Natural killer cell (primary cell): ENCODE measurements at regions not wholly inside any gene's neighbourhood (a gene's known extent, or its start where the extent isn't known, plus 50 kb on each side); places are given as distances from the start of the nearest gene placed in this dataset.

Experiments
- ATAC-seq, 3 donors: fragments of 150-1000 bp in 2 of 3; fragments of 200-7000 bp in 1 of 3; cut with Tn5 transposase; 1 replicate in 1 of 3; 2 replicates in 2 of 3; pipeline ENCODE4 v1.10.0; 2021; ENCODE audit warnings: mild to moderate bottlenecking in 2 of 3, moderate library complexity in 2 of 3
- DNase-seq, 2 donors: peaks; one replicate each; pipeline versions ENCODE4 v3.0.0 to v3.0.0-alpha.2; 2013 to 2021; ENCODE audit warnings: mixed read lengths in 1 of 2
- H3K27ac ChIP-seq: one replicate; pipeline ENCODE4 v1.5.1; 2013; ENCODE audit warnings: mild to moderate bottlenecking, low read length
- H3K27me3 ChIP-seq: one replicate; pipeline ENCODE4 v1.6.1; 2013; ENCODE audit warnings: low read length; ENCODE audit not compliant: control insufficient read depth, insufficient read depth
- H3K36me3 ChIP-seq: one replicate; pipeline ENCODE4 v1.6.1; 2013; ENCODE audit warnings: low read length; ENCODE audit not compliant: control insufficient read depth, insufficient read depth
- H3K4me1 ChIP-seq: one replicate; pipeline ENCODE4 v1.6.1; 2013; ENCODE audit warnings: low read length; ENCODE audit not compliant: control insufficient read depth, insufficient read depth
- H3K4me3 ChIP-seq: one replicate; pipeline ENCODE4 v1.5.1; 2013; ENCODE audit warnings: low read length
- H3K9me3 ChIP-seq: one replicate; pipeline ENCODE4 v1.6.1; 2013; ENCODE audit warnings: low read length; ENCODE audit not compliant: control insufficient read depth, insufficient read depth
- H3K27ac Mint-ChIP-seq, 2 donors: one replicate each; pipeline ENCODE4 v1.8.0; 2022; ENCODE audit warnings: mild to moderate bottlenecking in 2 of 2, mixed read lengths in 2 of 2, moderate library complexity in 1 of 2
- H3K27me3 Mint-ChIP-seq, 2 donors: one replicate each; pipeline ENCODE4 v1.8.0; 2022; ENCODE audit warnings: low read depth in 2 of 2, mixed read lengths in 2 of 2
- H3K36me3 Mint-ChIP-seq: one replicate; pipeline ENCODE4 v1.8.0; 2022; ENCODE audit warnings: mixed read lengths
- H3K4me1 Mint-ChIP-seq, 2 donors: one replicate each; pipeline ENCODE4 v1.8.0; 2022; ENCODE audit warnings: mixed read lengths in 2 of 2
- H3K4me3 Mint-ChIP-seq: one replicate; pipeline ENCODE4 v1.8.0; 2022; ENCODE audit warnings: mild to moderate bottlenecking, moderate library complexity, mixed read lengths
- H3K9me3 Mint-ChIP-seq, 2 donors: one replicate each; pipeline ENCODE4 v1.8.0; 2022; ENCODE audit warnings: mixed read lengths in 2 of 2
- WGBS: methylation state at CpG from one replicate; pipeline ENCODE4 v1.1.7; 2013; ENCODE audit warnings: missing lambda C conversion rate; ENCODE audit not compliant: insufficient coverage; 5-methylcytosine and 5-hydroxymethylcytosine counted together
- intact Hi-C: fragments of 100-400 bp; cut with micrococcal nuclease; formaldehyde crosslinking; loops from one replicate; pipeline ENCODE4 v1.14.2; 2022
- TF ChIP-seq, protein P1 (sequence below): fragments of 200-600 bp; IDR thresholded peaks from one replicate; pipeline ENCODE4 v1.8.0; 2022; ENCODE audit warnings: antibody characterized with exemption

DNA sequence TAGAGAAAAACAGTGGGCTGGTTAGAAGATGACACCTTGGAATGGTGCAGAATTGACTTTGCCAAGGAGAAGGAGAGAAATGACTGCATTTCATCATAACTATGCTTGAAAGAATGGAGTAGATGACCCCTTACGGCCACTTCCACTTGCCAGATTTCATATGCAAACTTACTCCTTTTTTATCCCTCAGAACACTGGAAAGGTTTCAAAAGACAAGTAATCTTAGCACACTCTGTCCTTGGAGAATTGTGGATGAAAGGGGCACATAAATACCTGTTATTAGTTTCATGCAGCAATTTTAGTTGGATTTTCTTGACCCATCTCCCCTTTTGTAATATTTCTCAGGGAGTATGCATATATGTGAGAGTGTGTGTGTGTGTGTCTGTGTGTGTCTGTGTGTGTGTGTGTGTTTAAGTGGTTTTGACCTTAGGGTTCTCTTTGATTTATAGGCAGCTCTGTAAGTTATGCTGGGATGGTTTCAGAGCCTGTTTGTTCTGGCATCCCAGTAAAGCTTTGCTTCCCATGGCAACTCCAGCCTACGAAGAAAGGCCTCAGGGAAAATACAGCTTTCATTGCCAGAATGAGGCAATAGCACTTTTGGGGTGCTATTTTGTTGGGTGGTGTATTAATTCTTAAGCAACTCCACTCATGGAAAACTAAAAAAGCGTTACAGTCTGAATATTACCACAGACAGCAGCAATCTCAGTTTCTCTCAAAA is 122.2 kb upstream of the TP63 start:
- H3K27ac ChIP-seq: no peak overlapping the region
- H3K9me3 ChIP-seq: no peaks in the 10 kb centered on the region
- Mint-ChIP-seq H3K4me3 (no peak overlapping the region), H3K27me3 (no peaks in the 10 kb centered on the region), H3K9me3 (peaks cover 2 to 5% of the 10 kb centered on the region in 2 donors), H3K27ac (no peak overlapping the region), H3K36me3 (no peaks in the 10 kb centered on the region), H3K4me1 (no peaks in the 10 kb centered on the region)
- TF ChIP-seq, protein P1, sequence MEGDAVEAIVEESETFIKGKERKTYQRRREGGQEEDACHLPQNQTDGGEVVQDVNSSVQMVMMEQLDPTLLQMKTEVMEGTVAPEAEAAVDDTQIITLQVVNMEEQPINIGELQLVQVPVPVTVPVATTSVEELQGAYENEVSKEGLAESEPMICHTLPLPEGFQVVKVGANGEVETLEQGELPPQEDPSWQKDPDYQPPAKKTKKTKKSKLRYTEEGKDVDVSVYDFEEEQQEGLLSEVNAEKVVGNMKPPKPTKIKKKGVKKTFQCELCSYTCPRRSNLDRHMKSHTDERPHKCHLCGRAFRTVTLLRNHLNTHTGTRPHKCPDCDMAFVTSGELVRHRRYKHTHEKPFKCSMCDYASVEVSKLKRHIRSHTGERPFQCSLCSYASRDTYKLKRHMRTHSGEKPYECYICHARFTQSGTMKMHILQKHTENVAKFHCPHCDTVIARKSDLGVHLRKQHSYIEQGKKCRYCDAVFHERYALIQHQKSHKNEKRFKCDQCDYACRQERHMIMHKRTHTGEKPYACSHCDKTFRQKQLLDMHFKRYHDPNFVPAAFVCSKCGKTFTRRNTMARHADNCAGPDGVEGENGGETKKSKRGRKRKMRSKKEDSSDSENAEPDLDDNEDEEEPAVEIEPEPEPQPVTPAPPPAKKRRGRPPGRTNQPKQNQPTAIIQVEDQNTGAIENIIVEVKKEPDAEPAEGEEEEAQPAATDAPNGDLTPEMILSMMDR: no peak
- H3K4me1 ChIP-seq: no peaks in the 10 kb centered on the region
- intact Hi-C loops: no loop called here
- 100% methylated on average over 2 of the region's 3 CpGs for WGBS
- ATAC-seq (no peak), DNase-seq (no peak)
- no peaks in the 10 kb centered on the region for H3K27me3 ChIP-seq
- no peak overlapping the region for H3K4me3 ChIP-seq
- H3K36me3 ChIP-seq: no peaks in the 10 kb centered on the region

DNA sequence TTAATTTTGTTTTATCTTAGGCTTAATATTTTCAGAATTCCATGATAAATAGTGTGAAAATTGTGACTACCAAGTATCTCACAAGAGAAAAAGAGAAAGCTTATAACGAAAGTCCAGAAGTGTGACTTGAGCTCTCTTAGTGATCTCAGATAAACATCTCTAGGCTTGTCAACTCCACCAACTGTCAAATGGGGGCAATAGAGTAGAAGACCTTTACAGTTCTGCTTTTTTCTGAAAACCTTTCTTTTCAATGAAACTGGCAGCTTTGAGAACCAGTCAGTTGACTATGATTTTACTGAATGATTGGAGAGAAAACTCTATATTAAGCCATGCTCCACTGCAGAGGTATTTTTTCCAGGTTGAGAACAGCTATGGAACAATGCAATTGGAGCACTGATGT is 119.2 kb upstream of the TP63 start:
- H3K27ac ChIP-seq: no peak overlapping the region
- Mint-ChIP-seq H3K27me3 (no peaks in the 10 kb centered on the region), H3K36me3 (no peaks in the 10 kb centered on the region), H3K4me1 (no peaks in the 10 kb centered on the region), H3K9me3 (peaks cover 6 to 8% of the 10 kb centered on the region in 2 donors), H3K27ac (no peak overlapping the region), H3K4me3 (no peak overlapping the region)
- WGBS: 17% methylated on average over 1 of the region's 1 CpG
- no peaks in the 10 kb centered on the region for H3K4me1 ChIP-seq
- no peak for DNase-seq
- H3K27me3 ChIP-seq: no peaks in the 10 kb centered on the region
- H3K9me3 ChIP-seq: peaks cover under 1% of the 10 kb centered on the region
- no peak overlapping the region for H3K4me3 ChIP-seq
- no peaks in the 10 kb centered on the region for H3K36me3 ChIP-seq
- no peak for ATAC-seq
- TF ChIP-seq, protein P1: no peak
- intact Hi-C loops: no loop called here

DNA sequence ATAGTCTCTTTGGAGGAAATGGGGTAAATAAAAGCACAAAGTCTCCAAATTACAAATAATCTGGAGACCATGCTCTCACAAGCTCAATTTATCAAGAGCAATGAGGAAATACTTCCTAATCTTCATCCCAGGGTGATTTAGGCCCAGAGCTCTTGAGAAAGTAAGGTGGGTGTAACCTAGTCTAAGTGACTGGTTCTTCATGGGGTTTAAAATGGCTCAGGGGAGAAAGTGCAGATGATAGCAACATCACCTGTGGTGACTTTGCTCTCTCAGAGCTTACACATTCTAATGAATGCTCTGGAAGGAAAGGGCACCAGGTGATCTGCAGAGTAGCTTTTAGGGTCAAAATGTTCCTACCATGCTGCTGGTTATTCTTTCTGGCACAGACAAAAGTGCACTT is 118.4 kb upstream of the TP63 start:
- Histone ChIP-seq H3K27me3 (no peaks in the 10 kb centered on the region), H3K4me3 (no peak overlapping the region), H3K4me1 (no peaks in the 10 kb centered on the region), H3K9me3 (peaks cover 9% of the 10 kb centered on the region), H3K27ac (no peak overlapping the region), H3K36me3 (no peaks in the 10 kb centered on the region)
- H3K27ac Mint-ChIP-seq: no peak overlapping the region
- H3K9me3 Mint-ChIP-seq: peaks cover 3 to 8% of the 10 kb centered on the region in 2 donors
- H3K4me3 Mint-ChIP-seq: no peak overlapping the region
- no peaks in the 10 kb centered on the region for H3K27me3 Mint-ChIP-seq
- ATAC-seq (no peak), DNase-seq (no peak)
- no peaks in the 10 kb centered on the region for H3K36me3 Mint-ChIP-seq
- H3K4me1 Mint-ChIP-seq: no peaks in the 10 kb centered on the region
- intact Hi-C loops: no loop called here
- TF ChIP-seq, protein P1: no peak
